Fibroblast of villous mesenchyme (primary cell): ENCODE measurements at regions not wholly inside any gene's neighbourhood (a gene's known extent, or its start where the extent isn't known, plus 50 kb on each side); places are given as distances from the start of the nearest gene placed in this dataset.

Experiments used
- DNase-seq: peaks from one replicate; pipeline ENCODE4 v3.0.0-alpha.2; 2010; ENCODE audit warnings: low read depth
- H3K4me3 ChIP-seq: 2 replicates; pipeline ENCODE4 v1.5.1; 2011; ENCODE audit warnings: low read depth, mild to moderate bottlenecking, low read length
- TF ChIP-seq, protein P1 (sequence below): IDR thresholded peaks from 2 replicates; pipeline ENCODE4 v1.5.1; 2012; ENCODE audit warnings: low read depth, mild to moderate bottlenecking, low read length; ENCODE audit not compliant: insufficient read depth

DNA sequence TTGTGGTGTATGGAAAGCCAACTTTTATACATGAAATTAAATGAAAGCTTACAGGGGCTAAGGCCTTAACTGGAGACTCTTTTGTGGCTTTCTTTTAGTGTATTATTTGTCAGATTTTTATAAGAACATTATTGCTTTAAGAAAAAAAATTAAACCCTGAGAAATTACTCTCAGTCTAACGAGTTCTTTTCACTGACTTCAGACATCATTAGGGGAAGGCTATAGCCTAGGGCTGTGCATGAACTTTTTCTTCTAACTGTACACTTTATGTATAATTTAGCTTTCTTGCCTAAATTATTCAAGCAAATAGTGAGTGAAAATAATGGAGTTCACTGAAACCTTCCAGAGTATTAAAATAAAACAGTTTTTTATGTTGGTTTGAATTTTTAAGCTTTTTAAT lies 151.1 kb upstream of the MEIS1 start:
- no peak overlapping the region for H3K4me3 ChIP-seq
- DNase-seq = no peak
- TF ChIP-seq, protein P1, sequence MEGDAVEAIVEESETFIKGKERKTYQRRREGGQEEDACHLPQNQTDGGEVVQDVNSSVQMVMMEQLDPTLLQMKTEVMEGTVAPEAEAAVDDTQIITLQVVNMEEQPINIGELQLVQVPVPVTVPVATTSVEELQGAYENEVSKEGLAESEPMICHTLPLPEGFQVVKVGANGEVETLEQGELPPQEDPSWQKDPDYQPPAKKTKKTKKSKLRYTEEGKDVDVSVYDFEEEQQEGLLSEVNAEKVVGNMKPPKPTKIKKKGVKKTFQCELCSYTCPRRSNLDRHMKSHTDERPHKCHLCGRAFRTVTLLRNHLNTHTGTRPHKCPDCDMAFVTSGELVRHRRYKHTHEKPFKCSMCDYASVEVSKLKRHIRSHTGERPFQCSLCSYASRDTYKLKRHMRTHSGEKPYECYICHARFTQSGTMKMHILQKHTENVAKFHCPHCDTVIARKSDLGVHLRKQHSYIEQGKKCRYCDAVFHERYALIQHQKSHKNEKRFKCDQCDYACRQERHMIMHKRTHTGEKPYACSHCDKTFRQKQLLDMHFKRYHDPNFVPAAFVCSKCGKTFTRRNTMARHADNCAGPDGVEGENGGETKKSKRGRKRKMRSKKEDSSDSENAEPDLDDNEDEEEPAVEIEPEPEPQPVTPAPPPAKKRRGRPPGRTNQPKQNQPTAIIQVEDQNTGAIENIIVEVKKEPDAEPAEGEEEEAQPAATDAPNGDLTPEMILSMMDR = no peak

DNA sequence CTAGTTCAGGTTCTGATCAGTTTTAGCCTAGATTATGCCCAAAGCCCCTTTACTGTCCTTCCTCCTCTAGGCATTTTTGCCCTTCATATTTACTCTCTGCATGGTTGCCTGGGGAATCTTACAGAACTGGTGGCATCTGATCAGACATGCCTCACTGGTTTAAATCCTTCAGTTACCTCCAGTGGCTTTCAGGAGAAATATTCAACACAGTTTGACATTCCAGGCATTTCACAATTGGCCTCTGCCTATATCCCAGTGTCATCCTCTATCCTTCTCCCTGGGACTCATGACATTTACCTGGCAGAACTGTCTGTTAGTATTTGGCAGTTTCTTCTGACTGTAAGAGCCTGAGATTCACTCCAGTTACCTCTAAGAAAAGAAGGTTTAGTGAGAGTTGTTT lies 152.9 kb upstream of the MEIS1 start:
- TF ChIP-seq, protein P1 = no peak
- DNase-seq = no peak
- H3K4me3 ChIP-seq = no peak overlapping the region

DNA sequence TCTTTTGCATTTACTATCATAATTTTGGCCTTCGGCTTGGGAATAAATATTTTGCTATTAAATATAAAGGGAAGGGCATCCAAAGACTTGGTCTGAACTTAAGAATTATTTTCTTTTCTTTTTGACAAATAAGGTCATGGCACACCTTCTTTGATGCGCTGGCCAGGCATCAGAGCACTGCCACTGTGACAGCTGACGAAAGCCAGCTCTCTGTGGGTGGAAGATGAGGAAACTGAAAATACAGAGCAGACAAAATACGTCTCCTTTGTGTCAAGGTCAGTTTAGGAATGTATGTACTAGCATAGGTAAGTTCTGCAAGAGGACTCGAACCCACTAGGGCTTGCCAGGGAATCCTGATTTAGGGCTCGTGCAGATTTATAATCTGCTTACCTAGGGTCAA lies 155.9 kb upstream of the MEIS1 start:
- TF ChIP-seq, protein P1 = no peak
- no peak for DNase-seq
- H3K4me3 ChIP-seq = no peak overlapping the region

DNA sequence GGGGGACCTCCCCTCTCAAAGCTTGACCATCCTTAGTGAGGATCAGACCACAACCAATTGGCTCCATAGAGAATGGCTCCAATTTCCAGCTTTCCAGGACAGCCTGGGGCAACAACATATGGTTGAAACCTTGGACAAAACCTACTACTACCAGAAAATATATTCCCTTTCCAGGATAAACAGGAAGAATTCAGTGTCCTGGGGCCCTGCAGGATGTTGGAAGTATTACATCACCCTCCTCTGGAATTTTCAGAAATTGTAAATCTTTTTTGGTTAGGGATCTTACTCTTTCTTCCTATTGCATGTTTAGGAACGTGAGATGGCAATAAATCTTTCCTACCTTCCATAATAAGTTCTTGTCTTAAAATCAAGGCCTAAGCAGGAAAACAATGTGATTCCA lies 158.9 kb upstream of the MEIS1 start:
- no peak for DNase-seq
- no peak overlapping the region for H3K4me3 ChIP-seq
- TF ChIP-seq, protein P1 = peak; percentile 9

DNA sequence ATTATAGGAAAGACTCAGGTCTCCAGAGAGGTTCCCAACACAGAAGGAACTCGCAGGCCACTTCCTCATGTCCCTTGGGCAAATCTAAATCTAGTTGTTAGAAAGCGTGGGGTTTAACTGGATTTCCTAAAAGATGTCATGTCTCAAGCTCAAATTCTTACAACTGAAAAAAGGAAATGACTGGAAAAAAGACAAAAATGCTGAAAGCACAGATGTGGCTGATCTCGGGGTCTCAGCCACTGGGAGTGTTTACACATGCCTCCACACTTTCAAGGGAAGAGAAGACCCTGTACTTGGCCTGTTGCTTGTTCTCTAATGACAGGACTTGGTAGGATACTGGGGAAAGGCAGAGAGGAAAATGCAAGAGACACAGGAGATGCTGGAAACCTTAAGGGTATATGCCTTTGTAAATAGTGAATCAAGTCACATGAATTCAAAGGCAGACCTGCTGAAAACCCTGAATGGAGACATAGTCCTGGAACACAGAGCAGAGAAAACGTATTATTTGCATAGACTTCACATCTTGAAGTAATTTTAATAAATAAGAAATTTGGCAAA lies 160.9 kb upstream of the MEIS1 start:
- H3K4me3 ChIP-seq = no peak overlapping the region
- no peak for DNase-seq
- TF ChIP-seq, protein P1 = no peak

DNA sequence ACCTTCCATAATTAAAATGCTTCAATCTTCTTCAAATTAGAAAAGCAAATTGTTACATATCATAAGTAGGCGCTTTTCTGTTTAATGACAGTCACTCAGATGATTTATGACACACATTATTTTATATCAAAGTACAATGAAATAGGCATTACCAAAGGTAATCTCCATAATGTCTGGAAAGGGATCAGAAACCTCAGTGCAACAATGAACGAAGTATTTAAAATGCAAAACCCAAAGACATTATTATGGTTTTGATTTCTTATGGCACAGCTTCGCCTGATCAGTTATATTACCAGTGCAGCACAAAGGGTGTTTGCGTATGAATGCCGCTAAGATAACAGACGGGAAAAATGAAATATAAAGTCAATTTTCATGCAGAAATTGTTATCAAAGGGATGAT lies 162.2 kb upstream of the MEIS1 start:
- TF ChIP-seq, protein P1 = no peak
- no peak overlapping the region for H3K4me3 ChIP-seq
- no peak for DNase-seq

DNA sequence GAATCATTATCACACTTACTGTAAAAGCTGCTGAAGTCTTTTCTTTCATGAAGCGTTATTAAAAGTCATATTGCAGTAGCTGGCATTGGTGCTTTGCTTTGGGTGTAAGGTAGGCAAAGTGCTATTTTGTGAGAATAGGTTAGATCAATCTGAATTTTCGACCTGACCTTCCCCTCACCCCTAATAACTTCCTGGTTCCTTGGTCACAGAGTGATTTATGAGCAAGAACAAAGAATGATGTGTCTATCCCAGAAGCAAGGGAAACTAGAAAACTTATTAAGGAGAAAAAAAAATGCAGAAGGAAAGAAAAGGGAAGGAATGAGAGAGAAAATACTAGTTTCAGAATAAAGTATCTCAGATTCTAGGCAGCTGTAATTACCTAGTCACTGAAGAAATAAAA lies 163.1 kb upstream of the MEIS1 start:
- H3K4me3 ChIP-seq = no peak overlapping the region
- DNase-seq = no peak
- TF ChIP-seq, protein P1 = no peak
